Thymus (tissue), 11 donors: ENCODE measurements at regions not wholly inside any gene's neighbourhood (a gene's known extent, or its start where the extent isn't known, plus 50 kb on each side); places are given as distances from the start of the nearest gene placed in this dataset.

ENCODE experiments used
- DNase-seq, 9 donors: peaks; one replicate each; pipeline ENCODE4 v3.0.0-alpha.2; 2013; ENCODE audit warnings: low spot score in 9 of 9, low read depth in 6 of 9, missing footprints in 1 of 9
- H3K27ac ChIP-seq, 2 donors: one replicate each; pipeline ENCODE4 v1.5.1; 2013; ENCODE audit warnings: control low read depth in 1 of 2, low read depth in 1 of 2, low read length in 1 of 2, mild to moderate bottlenecking in 1 of 2, moderate library complexity in 1 of 2
- H3K27me3 ChIP-seq, 2 donors: one replicate each; pipeline ENCODE4 v1.5.1; 2013; ENCODE audit warnings: low read length in 1 of 2; ENCODE audit not compliant: control insufficient read depth in 2 of 2, insufficient read depth in 1 of 2
- H3K36me3 ChIP-seq, 2 donors: one replicate each; pipeline ENCODE4 v1.5.1; 2013; ENCODE audit warnings: low read length in 1 of 2, mild to moderate bottlenecking in 1 of 2, moderate library complexity in 1 of 2; ENCODE audit not compliant: control insufficient read depth in 2 of 2, insufficient read depth in 2 of 2
- H3K4me1 ChIP-seq, 2 donors: one replicate each; pipeline ENCODE4 v1.5.1; 2013; ENCODE audit warnings: low read length in 2 of 2; ENCODE audit not compliant: control insufficient read depth in 2 of 2, insufficient read depth in 2 of 2
- H3K4me3 ChIP-seq, 2 donors: one replicate each; pipeline ENCODE4 v1.5.1; 2013; ENCODE audit warnings: low read length in 2 of 2, control low read depth in 1 of 2, mild to moderate bottlenecking in 1 of 2
- H3K9me3 ChIP-seq, 2 donors: one replicate each; pipeline ENCODE4 v1.5.1; 2013; ENCODE audit warnings: low read length in 1 of 2, mild to moderate bottlenecking in 1 of 2; ENCODE audit not compliant: control insufficient read depth in 2 of 2, insufficient read depth in 1 of 2
- WGBS: extraction: QIAGEN DNeasy Blood & Tissue Kit; methylation state at CpG from one replicate; pipeline ENCODE4 v1.1.7; 2013; 5-methylcytosine and 5-hydroxymethylcytosine counted together
- donor health status: healthy.

DNA sequence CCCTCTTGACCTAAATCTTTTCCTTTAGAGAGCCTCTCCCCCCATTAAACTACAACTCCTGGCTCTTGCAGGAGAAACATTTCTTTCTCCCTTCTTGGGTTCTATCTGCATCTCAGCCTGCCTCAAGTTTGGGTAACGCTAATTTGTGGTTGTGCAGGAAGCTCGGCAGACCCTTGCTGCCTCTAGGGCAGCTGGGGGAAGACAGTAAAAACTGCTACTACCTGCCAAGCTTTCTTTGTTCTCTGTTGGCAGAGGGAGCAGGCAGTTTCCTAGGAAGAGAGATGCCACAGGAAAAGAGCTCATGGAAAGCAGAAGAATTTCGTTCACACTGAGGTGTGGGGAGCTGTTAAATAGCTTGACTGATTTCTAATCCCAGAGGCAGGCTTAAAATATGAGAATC lies 555.6 kb upstream of the IGFBP7 start:
- Histone ChIP-seq H3K27ac (no peak overlapping the region), H3K27me3 (no peaks in the 10 kb centered on the region), H3K4me1 (no peaks in the 10 kb centered on the region), H3K9me3 (no peaks in the 10 kb centered on the region), H3K36me3 (no peaks in the 10 kb centered on the region), H3K4me3 (no peak overlapping the region)
- no peak for DNase-seq
- 50% methylated on average over 3 of the region's 3 CpGs for WGBS

DNA sequence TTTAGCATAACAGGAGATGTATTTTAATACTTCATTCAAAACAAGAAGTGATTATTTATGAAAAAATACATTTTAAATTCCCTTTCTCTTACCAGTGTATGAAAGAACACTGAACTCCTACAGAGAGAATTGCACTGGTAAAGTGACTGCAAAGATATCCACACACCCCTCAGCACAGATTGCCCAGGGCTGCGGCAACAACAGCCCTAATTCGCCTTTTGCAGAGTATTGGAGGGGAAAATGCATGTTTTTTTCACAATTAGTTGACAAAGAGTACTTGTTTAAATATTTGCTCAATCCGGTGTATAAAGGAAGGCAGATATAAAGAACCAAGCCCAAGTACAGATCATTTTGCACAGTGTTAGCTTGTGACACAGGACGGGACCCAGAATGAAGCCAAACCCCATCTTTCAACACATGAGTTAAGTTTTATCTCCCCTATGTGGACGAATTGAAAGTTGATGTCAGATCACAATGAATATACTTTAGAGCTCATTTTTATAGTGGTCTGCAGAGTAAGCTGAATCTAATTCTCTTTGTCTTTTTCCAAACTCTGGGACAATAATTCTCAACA lies 551.4 kb upstream of the IGFBP7 start:
- Histone ChIP-seq H3K27ac (no peak overlapping the region), H3K4me3 (no peak overlapping the region), H3K4me1 (no peaks in the 10 kb centered on the region), H3K9me3 (no peaks in the 10 kb centered on the region), H3K36me3 (no peaks in the 10 kb centered on the region), H3K27me3 (no peaks in the 10 kb centered on the region)
- WGBS, result 86% methylated on average over 5 of the region's 5 CpGs
- no peak for DNase-seq

DNA sequence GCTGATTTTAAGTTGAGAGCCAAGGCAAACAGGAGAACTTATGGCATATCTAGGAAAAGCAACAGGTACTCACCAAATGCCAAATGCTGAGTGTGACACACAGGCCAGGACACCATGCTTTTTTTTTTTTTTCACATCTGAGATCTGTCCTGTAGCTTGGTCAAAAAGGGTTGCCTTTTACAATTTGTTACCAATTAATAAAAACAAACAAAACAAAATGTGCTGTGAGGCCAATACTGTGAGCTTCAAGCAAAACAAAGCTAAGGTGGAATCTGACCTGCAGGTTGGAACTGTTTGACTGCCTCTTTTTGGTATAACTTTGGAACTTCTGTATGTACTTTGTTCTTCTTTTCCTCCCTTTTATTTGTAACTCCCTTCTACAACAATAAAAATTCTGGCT lies 548.5 kb upstream of the IGFBP7 start:
- Histone ChIP-seq H3K27me3 (no peaks in the 10 kb centered on the region), H3K9me3 (no peaks in the 10 kb centered on the region), H3K36me3 (no peaks in the 10 kb centered on the region), H3K4me3 (no peak overlapping the region), H3K4me1 (no peaks in the 10 kb centered on the region), H3K27ac (no peak overlapping the region)
- DNase-seq, result no peak

DNA sequence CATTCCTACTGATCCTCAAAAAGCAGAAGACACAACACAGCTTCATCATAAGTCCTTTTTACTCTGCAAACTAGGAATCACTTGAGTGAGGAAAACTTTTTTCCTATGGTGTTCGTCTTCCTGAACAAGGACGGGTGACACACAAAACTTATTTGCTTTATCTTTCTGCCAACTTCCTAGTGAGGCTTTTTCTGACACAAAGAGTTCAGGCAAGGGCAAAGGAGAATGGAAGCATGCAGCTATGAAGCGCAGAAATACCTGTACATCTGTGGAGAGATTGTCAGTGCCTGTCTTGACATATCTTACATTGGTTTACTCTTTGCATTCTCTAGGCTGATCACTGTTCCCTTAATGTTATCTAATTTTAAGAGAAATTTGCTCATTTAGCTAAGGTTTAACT lies 548.0 kb upstream of the IGFBP7 start:
- Histone ChIP-seq H3K9me3 (no peaks in the 10 kb centered on the region), H3K27ac (no peak overlapping the region), H3K4me1 (no peaks in the 10 kb centered on the region), H3K27me3 (no peaks in the 10 kb centered on the region), H3K4me3 (no peak overlapping the region), H3K36me3 (no peaks in the 10 kb centered on the region)
- DNase-seq, result no peak
- 75% methylated on average over 3 of the region's 3 CpGs for WGBS

DNA sequence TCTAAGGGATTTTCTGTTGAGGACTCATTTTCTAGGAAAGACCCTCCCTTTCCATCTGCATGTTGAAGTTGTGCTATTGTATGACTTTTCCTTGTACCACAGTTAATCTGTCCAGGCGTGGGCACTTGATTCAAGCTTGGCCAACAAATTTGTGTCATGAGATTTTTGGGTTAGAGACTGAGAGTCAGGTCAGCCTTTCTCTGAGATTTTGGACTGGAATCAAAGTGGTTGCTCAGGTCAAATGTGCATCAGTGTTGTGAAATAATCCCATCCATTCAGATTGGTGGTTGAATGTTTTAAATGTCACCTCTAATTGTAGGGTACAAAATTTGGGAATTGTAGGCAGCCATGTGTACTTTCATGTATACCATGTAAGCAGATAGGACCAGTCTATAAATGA lies 545.2 kb upstream of the IGFBP7 start:
- no peaks in the 10 kb centered on the region for H3K36me3 ChIP-seq
- no peaks in the 10 kb centered on the region for H3K4me1 ChIP-seq
- H3K27ac ChIP-seq, result no peak overlapping the region
- H3K4me3 ChIP-seq, result no peak overlapping the region
- no peaks in the 10 kb centered on the region for H3K9me3 ChIP-seq
- WGBS, result 89% methylated on average over 1 of the region's 1 CpG
- no peaks in the 10 kb centered on the region for H3K27me3 ChIP-seq
- no peak for DNase-seq

DNA sequence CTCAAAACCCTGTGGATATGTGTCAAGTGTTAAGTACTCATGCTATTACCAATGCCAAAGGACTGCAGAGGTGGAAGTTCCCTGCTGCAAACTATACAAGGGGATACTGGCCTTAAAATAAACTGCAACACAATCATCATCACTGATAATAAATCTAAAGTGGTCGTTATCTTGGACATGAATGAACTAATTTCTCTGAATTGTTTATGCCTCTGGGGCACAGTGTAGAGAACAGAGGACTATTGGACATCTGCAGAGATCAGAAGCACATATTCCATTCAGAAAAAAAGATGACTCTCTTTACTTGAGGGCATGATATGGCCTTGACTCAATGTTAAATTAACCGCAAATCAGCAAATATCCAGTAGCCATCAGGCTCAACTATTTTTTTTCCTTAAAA lies 542.6 kb upstream of the IGFBP7 start:
- Histone ChIP-seq H3K27me3 (no peaks in the 10 kb centered on the region), H3K9me3 (no peaks in the 10 kb centered on the region), H3K4me3 (no peak overlapping the region), H3K27ac (no peak overlapping the region), H3K36me3 (no peaks in the 10 kb centered on the region), H3K4me1 (no peaks in the 10 kb centered on the region)
- no peak for DNase-seq
- WGBS, result 90% methylated on average over 2 of the region's 2 CpGs

DNA sequence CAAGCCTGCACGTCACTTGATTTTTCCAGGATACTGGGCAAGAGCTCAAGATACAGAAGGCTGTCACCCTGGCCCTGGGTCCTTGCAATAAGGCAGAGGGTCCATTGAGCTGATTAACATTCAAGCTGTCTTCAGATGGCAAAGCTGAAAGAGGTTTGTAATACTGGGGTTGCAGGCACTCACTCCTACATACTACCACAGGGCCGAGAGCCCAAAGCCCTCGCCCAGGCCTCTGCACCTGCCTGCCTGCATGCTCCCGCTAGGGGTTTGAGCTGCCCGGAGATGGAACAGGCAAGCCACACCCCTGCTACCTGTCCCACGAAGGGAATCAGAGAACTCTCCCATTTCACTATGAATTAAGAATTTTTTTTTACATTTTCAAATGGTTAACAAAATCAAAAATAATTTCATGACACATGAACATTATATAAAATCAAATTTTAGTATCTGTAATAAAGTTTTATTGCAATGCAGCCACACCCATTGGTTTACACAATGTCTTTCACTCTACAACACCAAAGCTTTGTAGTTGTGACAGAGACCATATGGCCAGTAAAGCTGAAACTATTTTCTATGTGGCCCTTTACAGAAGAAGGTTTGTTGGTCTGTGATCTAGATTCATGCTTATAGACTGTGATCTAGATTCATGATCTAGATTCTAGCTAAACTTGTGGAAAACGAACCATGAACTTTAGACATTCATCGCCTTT lies 530.4 kb upstream of the IGFBP7 start:
- Histone ChIP-seq H3K27me3 (no peaks in the 10 kb centered on the region), H3K36me3 (no peaks in the 10 kb centered on the region), H3K27ac (no peak overlapping the region), H3K9me3 (no peaks in the 10 kb centered on the region), H3K4me3 (no peak overlapping the region), H3K4me1 (no peaks in the 10 kb centered on the region)
- DNase-seq, result no peak
- WGBS, result 92% methylated on average over 8 of the region's 8 CpGs

DNA sequence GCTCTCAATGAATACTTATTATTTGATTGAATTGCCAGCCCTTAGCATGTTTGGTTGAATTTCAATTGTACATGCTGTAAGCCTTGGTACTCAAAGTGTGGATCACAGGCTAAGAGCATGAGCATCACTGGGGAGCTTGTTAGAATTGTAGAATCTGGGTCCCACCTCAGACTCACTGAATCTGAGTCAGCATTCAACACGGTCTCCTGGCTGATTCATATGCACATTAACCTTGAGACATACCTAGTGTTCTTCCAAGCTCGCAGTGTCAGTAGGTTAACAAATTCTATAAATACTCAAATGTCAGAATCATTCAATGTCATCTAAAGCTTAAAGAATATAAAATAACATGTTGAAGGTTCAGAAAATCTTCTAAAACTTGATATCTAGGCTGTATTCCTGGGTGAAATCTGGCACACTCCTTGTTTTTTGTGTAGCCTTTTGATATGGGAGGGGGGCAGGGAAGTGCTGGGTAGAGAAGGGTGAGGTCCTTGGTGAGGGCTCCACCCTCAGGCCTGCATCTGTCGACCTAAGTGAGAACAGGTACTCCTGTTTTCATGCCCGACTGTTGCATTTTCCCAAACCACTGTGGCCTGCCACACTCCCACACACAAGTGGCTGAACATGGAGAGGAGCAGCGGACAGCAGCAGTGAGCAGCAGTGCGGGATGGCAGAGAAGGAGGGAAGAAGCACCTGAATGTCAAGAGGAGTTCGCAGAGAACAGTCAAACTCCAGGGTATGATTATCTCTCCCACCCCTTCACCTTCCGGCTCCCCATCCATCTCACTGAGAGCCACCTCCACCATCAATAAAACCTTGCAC lies 529.6 kb upstream of the IGFBP7 start:
- 79% methylated on average over 8 of the region's 8 CpGs for WGBS
- Histone ChIP-seq H3K4me3 (no peak overlapping the region), H3K36me3 (no peaks in the 10 kb centered on the region), H3K9me3 (no peaks in the 10 kb centered on the region), H3K4me1 (no peaks in the 10 kb centered on the region), H3K27ac (no peak overlapping the region), H3K27me3 (no peaks in the 10 kb centered on the region)
- DNase-seq, result no peak

DNA sequence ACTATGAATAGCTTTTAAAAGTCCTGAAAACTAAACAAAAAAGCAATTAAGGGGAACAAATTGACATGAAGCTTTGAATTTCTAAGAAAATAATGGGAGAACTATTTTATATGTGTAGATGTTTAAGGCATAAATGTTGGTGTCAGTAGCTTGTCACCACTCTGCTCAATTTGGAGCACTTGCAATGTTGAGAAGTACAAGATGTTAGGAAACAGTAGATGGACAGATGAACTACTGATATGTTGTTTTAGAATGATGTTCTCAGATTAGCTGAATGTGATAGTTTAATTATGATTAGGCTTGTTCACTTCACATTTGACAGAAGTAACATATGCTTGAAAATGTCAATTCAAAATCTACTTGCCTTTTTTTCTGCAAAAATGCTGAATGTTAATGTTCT lies 525.7 kb upstream of the IGFBP7 start:
- H3K27ac ChIP-seq, result no peak overlapping the region
- H3K9me3 ChIP-seq, result no peaks in the 10 kb centered on the region
- no peak for DNase-seq
- no peak overlapping the region for H3K4me3 ChIP-seq
- no peaks in the 10 kb centered on the region for H3K36me3 ChIP-seq
- H3K4me1 ChIP-seq, result no peaks in the 10 kb centered on the region
- H3K27me3 ChIP-seq, result no peaks in the 10 kb centered on the region
